CD4-positive, alpha-beta T cell (primary cell): ENCODE measurements at regions not wholly inside any gene's neighbourhood (a gene's known extent, or its start where the extent isn't known, plus 50 kb on each side); places are given as distances from the start of the nearest gene placed in this dataset.
A peak's percentile ranks its signal among the peaks of the same experiment; 100 is the strongest.

ENCODE experiments used
- ATAC-seq: fragments of 200-7000 bp; cut with Tn5 transposase; one replicate; pipeline ENCODE4 v1.10.0; 2022; ENCODE audit warnings: mild to moderate bottlenecking; ENCODE audit not compliant: poor library complexity
- CTCF ChIA-PET: fragments of 350-600 bp; sonication (Branson Sonifier 250); formaldehyde crosslinking; loops from one replicate; lab custom pipeline; 2021; ENCODE audit warnings: antibody characterized with exemption, inconsistent platforms; lab: Charles Lee
- POLR2A ChIA-PET: fragments of 350-600 bp; sonication (Branson Sonifier 250); formaldehyde crosslinking; loops from one replicate; lab custom pipeline; 2021; ENCODE audit warnings: antibody characterized with exemption, inconsistent platforms; lab: Charles Lee
- DNase-seq, 14 experiments: peaks; one replicate each; pipeline ENCODE4 v3.0.0-alpha.2; 2013 to 2020; ENCODE audit warnings: mixed read lengths in 2 of 14
- H3K27ac ChIP-seq, 2 donors: one replicate each; pipeline versions ENCODE4 v1.5.1 to v1.7.0; 2013; ENCODE audit warnings: low read length in 2 of 2, low read depth in 1 of 2, mild to moderate bottlenecking in 1 of 2
- H3K27me3 ChIP-seq, 2 experiments: 1 replicate in 1 of 2; 2 replicates in 1 of 2; pipeline versions ENCODE4 v1.6.1 to v1.7.0; 2013; ENCODE audit warnings: low read length in 2 of 2, control low read depth in 1 of 2, mild to moderate bottlenecking in 1 of 2, moderate library complexity in 1 of 2; ENCODE audit not compliant: insufficient read depth in 2 of 2, control insufficient read depth in 1 of 2
- H3K36me3 ChIP-seq: one replicate; pipeline ENCODE4 v1.6.1; 2013; ENCODE audit warnings: low read length, control low read depth; ENCODE audit not compliant: insufficient read depth
- H3K4me1 ChIP-seq: one replicate; pipeline ENCODE4 v1.6.1; 2013; ENCODE audit warnings: low read length, control low read depth; ENCODE audit not compliant: insufficient read depth
- H3K4me3 ChIP-seq: one replicate; pipeline ENCODE4 v1.5.1; 2013; ENCODE audit warnings: mild to moderate bottlenecking, low read length, moderate library complexity
- H3K9me3 ChIP-seq, 2 experiments: 1 replicate in 1 of 2; 2 replicates in 1 of 2; pipeline versions ENCODE4 v1.6.1 to v1.7.0; 2013; ENCODE audit warnings: low read length in 2 of 2, mild to moderate bottlenecking in 2 of 2, control low read depth in 1 of 2, moderate library complexity in 1 of 2; ENCODE audit not compliant: control insufficient read depth in 1 of 2, insufficient read depth in 1 of 2
- H3K27ac Mint-ChIP-seq: one replicate; pipeline ENCODE4 v1.8.0; 2020; ENCODE audit warnings: mixed read lengths
- H3K27me3 Mint-ChIP-seq: one replicate; pipeline ENCODE4 v1.8.0; 2021; ENCODE audit warnings: mixed read lengths
- H3K36me3 Mint-ChIP-seq: one replicate; pipeline ENCODE4 v1.8.0; 2021; ENCODE audit warnings: low read depth, mixed read lengths
- H3K4me1 Mint-ChIP-seq: one replicate; pipeline ENCODE4 v1.8.0; 2021; ENCODE audit warnings: low read depth, mixed read lengths
- H3K4me3 Mint-ChIP-seq: one replicate; pipeline ENCODE4 v1.8.0; 2020; ENCODE audit warnings: mild to moderate bottlenecking, mixed read lengths
- H3K9me3 Mint-ChIP-seq: one replicate; pipeline ENCODE4 v1.8.0; 2020; ENCODE audit warnings: mixed read lengths
- CTCF ChIP-seq: fragments of 200-600 bp; IDR thresholded peaks from one replicate; pipeline ENCODE4 v1.8.0; 2022; ENCODE audit warnings: antibody characterized with exemption, mild to moderate bottlenecking
- intact Hi-C, 2 experiments: fragments of 100-400 bp; cut with DNase I in 1 of 2; cut with micrococcal nuclease in 1 of 2; formaldehyde crosslinking; loops; one replicate each; pipeline versions ENCODE4 v1.15.1 to v1.9.0; 2023 to 2025; cut with DNase I, micrococcal nuclease

GRCh38 chr10:63005246-63005645 is 127.9 kb upstream of the NRBF2 start:
- no peak overlapping the region for H3K4me3 Mint-ChIP-seq
- intact Hi-C loops, result loop anchor here (5.0 to 10.0 kb wide), 2 partner anchors 150 to 152 kb away; no protein-coding TSS in a partner anchor
- no peaks in the 10 kb centered on the region for H3K9me3 Mint-ChIP-seq
- ATAC-seq (no peak), DNase-seq (no peak)
- no peaks in the 10 kb centered on the region for H3K36me3 ChIP-seq
- H3K27ac Mint-ChIP-seq, result no peak overlapping the region
- no peaks in the 10 kb centered on the region for H3K4me1 ChIP-seq
- H3K27ac ChIP-seq, result no peak overlapping the region
- no peaks in the 10 kb centered on the region for H3K36me3 Mint-ChIP-seq
- no peak for TF ChIP-seq CTCF
- no peaks in the 10 kb centered on the region for H3K4me1 Mint-ChIP-seq
- H3K4me3 ChIP-seq, result no peak overlapping the region
- CTCF ChIA-PET, result no interaction called here
- no peaks in the 10 kb centered on the region for H3K27me3 ChIP-seq
- peaks cover 22% of the 10 kb centered on the region for H3K27me3 Mint-ChIP-seq
- POLR2A ChIA-PET, result no interaction called here
- H3K9me3 ChIP-seq, result no peaks in the 10 kb centered on the region

- Histone ChIP-seq H3K27me3 (peaks cover 0 to 3% of the 10 kb centered on the region in 2 experiments), H3K4me1 (no peaks in the 10 kb centered on the region), H3K36me3 (no peaks in the 10 kb centered on the region), H3K27ac (no peak overlapping the region), H3K4me3 (no peak overlapping the region), H3K9me3 (no peaks in the 10 kb centered on the region)
- H3K36me3 Mint-ChIP-seq, result no peaks in the 10 kb centered on the region
- CTCF ChIA-PET, result no interaction called here
- no peaks in the 10 kb centered on the region for H3K9me3 Mint-ChIP-seq
- POLR2A ChIA-PET, result no interaction called here
- ATAC-seq (no peak), DNase-seq (peak in 2 of 14 experiments; percentile 5 to 17)
- intact Hi-C loops, result loop anchor here in 1 of 2 experiments (10.0 kb wide), 1 partner anchor 151 kb away; no protein-coding TSS in a partner anchor
- H3K4me3 Mint-ChIP-seq, result no peak overlapping the region
- TF ChIP-seq CTCF, result peak; percentile 20
- H3K27ac Mint-ChIP-seq, result no peak overlapping the region
- H3K4me1 Mint-ChIP-seq, result no peaks in the 10 kb centered on the region
- H3K27me3 Mint-ChIP-seq, result peaks cover 20% of the 10 kb centered on the region
Observed at GRCh38 chr10:63003816-63004453, 129.2 kb upstream of the NRBF2 start.

GRCh38 chr10:62996925-62997324 is 136.2 kb upstream of the NRBF2 start:
- Mint-ChIP-seq H3K27ac (no peak overlapping the region), H3K4me1 (peaks cover 5% of the 10 kb centered on the region), H3K36me3 (no peaks in the 10 kb centered on the region), H3K9me3 (no peaks in the 10 kb centered on the region), H3K4me3 (no peak overlapping the region), H3K27me3 (peaks cover 29% of the 10 kb centered on the region)
- DNase-seq (no peak), ATAC-seq (no peak)
- CTCF ChIA-PET, result interaction anchor here (0.6 kb wide), 1 partner anchor 40 kb away, joined by 3 read pairs; no protein-coding TSS in a partner anchor
- peaks cover 0 to 3% of the 10 kb centered on the region in 2 experiments for H3K27me3 ChIP-seq
- intact Hi-C loops, result loop anchor here in 1 of 2 experiments (5.0 kb wide), 1 partner anchor 420 kb away; no protein-coding TSS in a partner anchor
- no peak for TF ChIP-seq CTCF
- POLR2A ChIA-PET, result no interaction called here
- H3K27ac ChIP-seq, result no peak overlapping the region
- no peaks in the 10 kb centered on the region for H3K36me3 ChIP-seq
- H3K4me3 ChIP-seq, result no peak overlapping the region
- H3K9me3 ChIP-seq, result no peaks in the 10 kb centered on the region
- H3K4me1 ChIP-seq, result no peaks in the 10 kb centered on the region
